GM21447 (cell line): ENCODE measurements at regions not wholly inside any gene's neighbourhood (a gene's known extent, or its start where the extent isn't known, plus 50 kb on each side); places are given as distances from the start of the nearest gene placed in this dataset.

Source experiments
- ATAC-seq: cut with Tn5 transposase; IDR thresholded peaks from one replicate; pipeline ENCODE4 v1.9.1; 2021; ENCODE audit not compliant: unreplicated experiment

- no peak for ATAC-seq
Observed at GRCh38 chr6:104621396-104621795, 238.3 kb downstream of the HACE1 start.

DNA sequence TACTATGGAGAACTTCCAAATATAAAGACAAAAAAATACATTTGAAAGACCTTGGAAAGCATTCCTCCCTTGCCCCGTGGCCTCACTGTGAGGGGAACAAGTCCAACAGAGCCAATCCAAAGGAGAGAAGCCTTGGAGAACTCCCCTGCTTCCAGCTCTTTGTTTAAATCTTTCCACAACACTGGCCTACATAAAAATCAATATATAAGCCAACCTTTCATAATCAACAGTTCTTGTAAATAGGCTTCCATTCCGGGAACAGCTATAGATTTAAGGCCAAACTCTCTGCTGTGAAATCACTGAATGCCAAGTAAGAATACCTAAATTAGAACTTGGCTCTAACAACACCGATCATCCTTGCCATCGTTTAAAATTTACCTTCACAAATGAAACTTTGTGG, 242.1 kb downstream of the HACE1 start:
- ATAC-seq: no peak

DNA sequence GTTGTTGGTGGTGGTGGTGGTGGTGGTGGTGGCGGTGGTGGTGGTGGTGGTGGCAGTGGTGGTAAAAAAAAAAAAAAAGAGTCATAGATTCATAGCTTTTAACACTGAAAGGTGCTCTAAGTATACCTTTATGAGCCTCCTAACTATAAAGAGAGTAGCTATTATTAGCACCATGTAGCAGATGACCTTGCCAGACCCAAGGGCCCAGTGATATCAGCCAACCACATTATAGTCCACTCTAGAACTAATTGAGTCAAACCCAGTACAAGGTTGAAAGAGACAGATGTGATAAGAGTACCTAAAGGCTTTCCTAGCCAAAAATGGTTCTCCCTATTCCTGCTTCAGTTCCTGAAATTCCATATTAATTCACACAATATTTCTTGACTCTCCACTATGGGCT, 245.3 kb downstream of the HACE1 start:
- no peak for ATAC-seq

GRCh38 chr6:104613416-104614001, 246.2 kb downstream of the HACE1 start:
- no peak for ATAC-seq

GRCh38 chr6:104612541-104612940, 247.2 kb downstream of the HACE1 start:
- ATAC-seq: no peak

GRCh38 chr6:104608101-104608500, 251.6 kb downstream of the HACE1 start:
- ATAC-seq: no peak

GRCh38 chr6:104607501-104607900, 252.2 kb downstream of the HACE1 start:
- no peak for ATAC-seq

GRCh38 chr6:104606361-104606760, 253.4 kb downstream of the HACE1 start:
- ATAC-seq: no peak

GRCh38 chr6:104604685-104605084, 255.0 kb downstream of the HACE1 start:
- ATAC-seq: no peak

GRCh38 chr6:104603108-104603745, 256.5 kb downstream of the HACE1 start:
- ATAC-seq: no peak

GRCh38 chr6:104601721-104602120, 258.0 kb downstream of the HACE1 start:
- ATAC-seq: no peak

GRCh38 chr6:104601131-104601651, 258.5 kb downstream of the HACE1 start:
- ATAC-seq: no peak

DNA sequence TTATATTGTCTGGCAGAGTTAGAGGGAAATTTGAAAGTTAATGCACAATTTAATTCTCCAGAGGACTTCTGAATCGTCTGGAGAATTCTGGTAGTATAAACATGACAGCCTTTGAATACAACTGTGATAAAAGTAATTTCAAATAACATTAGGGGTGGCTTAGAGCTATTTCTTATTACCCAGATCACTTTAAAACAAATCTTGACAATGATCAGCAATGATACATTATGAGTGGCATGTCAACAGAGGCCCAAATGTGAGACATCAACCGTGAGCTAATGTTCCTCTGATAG, 259.1 kb downstream of the HACE1 start:
- no peak for ATAC-seq

DNA sequence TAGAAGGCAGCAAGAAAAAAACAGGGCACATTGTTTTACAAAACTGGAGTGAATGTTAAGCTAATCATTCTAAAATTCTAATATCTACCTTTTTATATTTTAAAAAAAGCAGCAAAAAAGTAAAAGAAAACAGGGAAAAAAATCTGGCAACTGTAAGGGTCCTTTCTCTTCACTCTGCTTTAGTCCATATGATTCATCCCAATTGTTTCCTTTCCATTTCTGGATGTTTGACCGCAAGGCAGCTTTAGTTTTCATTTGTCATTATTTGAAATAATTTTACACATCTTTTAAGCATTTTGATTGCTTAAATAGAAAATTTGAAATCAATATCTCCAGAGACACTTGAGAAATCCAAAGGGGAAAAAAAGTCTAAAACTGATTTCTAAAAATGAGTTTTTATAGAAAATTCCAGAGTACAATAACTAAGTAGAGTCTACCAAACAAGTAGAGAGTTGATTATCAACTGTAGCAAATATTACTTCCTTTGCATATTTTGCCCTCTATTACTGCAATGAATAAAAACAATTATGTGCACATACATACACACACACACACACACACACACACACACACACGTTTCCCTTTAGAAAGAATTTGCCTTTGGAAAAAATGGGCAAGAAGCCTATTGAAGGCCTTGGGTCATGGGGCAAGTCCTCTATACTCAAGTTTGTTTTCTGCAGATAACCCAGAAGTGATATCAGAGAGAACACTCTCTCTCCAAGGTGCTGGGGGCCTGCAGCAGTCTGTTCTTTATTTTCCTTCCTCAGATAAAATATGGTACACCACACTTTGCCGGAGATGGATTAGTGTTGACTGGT, 259.7 kb downstream of the HACE1 start:
- ATAC-seq: no peak

- no peak for ATAC-seq
Observed at GRCh38 chr6:104597541-104598050, 262.1 kb downstream of the HACE1 start.

DNA sequence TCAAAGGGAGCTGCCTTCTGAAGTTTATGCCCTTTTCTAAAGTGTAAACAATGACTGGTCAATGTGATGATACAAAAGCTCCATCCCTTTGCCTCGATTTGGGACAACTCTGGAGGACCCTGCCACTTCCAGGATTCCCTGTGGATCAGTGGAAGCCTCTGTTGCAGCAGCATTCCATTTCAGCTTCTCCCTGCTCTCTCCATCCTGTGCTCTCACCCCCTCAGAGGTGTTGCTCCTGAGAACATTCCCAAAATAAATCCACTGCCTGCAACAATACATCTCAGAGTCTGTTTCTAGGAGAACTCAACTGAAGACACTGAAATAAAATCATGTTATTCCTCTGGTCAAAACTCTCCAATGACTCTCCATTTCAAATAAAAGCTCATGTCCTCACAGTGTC, 263.6 kb downstream of the HACE1 start:
- ATAC-seq: no peak

DNA sequence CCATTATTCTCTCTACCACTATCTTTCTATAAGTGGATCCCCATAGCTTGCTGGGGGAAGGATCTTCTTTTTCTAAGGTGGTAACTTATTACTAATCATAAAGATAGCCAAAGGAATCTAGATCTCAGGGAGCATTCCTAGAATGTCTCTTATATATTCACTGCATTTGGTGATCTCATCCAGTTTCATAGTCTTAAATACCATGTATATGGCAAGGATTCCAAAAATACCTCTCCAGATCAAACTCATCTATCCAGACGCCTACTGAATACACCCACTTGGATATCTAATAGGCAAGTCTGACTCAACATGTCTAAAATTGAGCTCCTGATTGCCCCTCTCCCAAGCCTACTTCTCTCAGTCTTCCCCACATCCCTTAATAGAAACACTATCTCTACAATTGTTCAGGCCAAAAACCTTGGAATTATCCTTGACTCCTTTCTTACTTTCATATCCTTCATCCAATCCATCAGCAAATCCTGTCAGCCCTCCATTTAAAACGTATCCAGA, 264.4 kb downstream of the HACE1 start:
- ATAC-seq: no peak

GRCh38 chr6:104591573-104592334, 268.0 kb downstream of the HACE1 start:
- no peak for ATAC-seq

DNA sequence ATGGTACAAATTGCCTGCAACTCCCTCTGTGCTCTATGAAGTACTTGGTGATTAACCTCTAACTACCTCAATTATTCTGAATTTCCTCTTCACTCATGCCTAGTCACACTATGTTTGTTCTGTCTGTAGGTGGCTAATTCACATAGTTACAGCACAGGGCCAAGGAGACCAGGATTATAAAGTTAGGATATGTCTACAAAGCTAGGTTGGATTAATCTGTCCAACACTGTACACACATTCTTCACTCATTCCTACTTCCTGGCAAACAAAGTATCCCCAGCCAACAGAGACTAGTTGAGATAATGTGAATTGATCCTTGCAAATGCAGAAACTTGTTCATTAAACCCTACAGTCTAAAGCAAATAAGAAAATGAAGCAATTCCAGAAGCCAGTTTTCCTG, 269.8 kb downstream of the HACE1 start:
- ATAC-seq: no peak

- no peak for ATAC-seq
Observed at GRCh38 chr6:104585646-104586045, 274.1 kb downstream of the HACE1 start.

DNA sequence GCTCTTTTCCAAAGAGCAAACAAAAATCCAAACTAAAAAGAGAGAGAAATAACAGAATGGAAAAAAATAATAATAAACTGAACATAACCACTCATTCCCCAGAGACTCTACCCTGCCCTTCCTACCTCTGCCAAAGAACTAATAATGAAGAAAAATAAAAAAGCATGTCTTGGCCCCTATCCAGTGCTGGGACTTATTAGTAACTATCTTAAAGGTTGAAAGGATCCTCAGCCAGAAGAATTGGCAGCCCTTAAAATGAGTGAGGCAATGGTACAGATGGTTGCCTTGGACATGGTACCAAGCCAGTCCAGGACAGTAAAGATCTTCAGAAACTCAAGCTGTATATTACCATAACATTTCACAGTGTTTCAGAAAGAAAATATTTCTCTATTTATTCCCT, 279.3 kb downstream of the HACE1 start:
- ATAC-seq: no peak
